ENCODE measurements at regions not wholly inside any gene's neighbourhood (a gene's known extent, or its start where the extent isn't known, plus 50 kb on each side); places are given as distances from the start of the nearest gene placed in this dataset.

DNA sequence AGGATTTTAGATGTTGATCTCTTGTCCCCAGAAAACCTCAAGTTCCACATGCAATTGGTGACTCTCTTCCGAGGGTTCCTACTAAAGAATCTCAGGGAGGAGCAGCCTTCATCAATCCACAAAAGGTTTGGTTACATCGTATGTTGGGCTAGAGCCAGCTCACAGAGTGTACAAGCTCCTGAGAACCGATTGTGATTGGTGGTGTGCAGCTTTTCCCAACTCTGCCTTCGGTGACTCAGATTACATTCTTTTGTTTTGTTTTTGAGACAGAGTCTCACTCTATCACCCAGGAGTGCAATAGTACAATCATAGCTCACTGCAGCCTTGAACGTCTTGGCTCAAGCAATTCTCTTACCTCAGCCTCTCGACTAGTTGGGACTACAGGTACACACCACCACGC is 172.4 kb downstream of the PMP22 start:
- H3K4me1 Mint-ChIP-seq (ENCODE audit: low read depth, unreplicated experiment), result peaks cover 1% of the 10 kb centered on the region
- H3K4me3 Mint-ChIP-seq (ENCODE audit: unreplicated experiment), result no peak overlapping the region
- H3K27me3 Mint-ChIP-seq (ENCODE audit: unreplicated experiment), result no peaks in the 10 kb centered on the region
- DNase-seq, result no peak
- no peak overlapping the region for H3K27ac Mint-ChIP-seq (ENCODE audit: unreplicated experiment)
- H3K36me3 Mint-ChIP-seq (ENCODE audit: unreplicated experiment), result no peaks in the 10 kb centered on the region
- TF ChIP-seq, protein P1, sequence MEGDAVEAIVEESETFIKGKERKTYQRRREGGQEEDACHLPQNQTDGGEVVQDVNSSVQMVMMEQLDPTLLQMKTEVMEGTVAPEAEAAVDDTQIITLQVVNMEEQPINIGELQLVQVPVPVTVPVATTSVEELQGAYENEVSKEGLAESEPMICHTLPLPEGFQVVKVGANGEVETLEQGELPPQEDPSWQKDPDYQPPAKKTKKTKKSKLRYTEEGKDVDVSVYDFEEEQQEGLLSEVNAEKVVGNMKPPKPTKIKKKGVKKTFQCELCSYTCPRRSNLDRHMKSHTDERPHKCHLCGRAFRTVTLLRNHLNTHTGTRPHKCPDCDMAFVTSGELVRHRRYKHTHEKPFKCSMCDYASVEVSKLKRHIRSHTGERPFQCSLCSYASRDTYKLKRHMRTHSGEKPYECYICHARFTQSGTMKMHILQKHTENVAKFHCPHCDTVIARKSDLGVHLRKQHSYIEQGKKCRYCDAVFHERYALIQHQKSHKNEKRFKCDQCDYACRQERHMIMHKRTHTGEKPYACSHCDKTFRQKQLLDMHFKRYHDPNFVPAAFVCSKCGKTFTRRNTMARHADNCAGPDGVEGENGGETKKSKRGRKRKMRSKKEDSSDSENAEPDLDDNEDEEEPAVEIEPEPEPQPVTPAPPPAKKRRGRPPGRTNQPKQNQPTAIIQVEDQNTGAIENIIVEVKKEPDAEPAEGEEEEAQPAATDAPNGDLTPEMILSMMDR (IDR thresholded peaks at IDR 0.05; ENCODE audit: partially characterized antibody, unreplicated experiment), result no peak
- no peaks in the 10 kb centered on the region for H3K9me3 Mint-ChIP-seq (ENCODE audit: unreplicated experiment)

DNA sequence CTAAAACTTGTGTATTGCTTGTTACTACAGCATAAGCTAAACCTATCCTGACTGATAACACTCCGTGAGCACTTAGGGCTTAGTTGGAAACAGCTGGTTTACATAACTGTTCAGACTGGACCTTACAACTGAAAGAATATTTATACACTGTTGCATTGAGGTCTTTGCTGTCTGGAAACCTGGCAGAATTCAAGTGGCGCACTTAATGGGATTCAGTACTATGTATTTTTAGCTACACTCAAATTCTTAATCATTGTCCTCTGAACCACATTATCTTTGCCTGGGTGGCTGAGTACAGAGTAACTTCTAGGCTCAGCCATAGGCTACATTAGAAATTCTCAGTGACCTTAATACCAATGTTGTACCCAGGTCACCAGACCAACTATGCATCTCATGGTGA is 172.9 kb downstream of the PMP22 start:
- H3K36me3 Mint-ChIP-seq (ENCODE audit: unreplicated experiment), result no peaks in the 10 kb centered on the region

DNA sequence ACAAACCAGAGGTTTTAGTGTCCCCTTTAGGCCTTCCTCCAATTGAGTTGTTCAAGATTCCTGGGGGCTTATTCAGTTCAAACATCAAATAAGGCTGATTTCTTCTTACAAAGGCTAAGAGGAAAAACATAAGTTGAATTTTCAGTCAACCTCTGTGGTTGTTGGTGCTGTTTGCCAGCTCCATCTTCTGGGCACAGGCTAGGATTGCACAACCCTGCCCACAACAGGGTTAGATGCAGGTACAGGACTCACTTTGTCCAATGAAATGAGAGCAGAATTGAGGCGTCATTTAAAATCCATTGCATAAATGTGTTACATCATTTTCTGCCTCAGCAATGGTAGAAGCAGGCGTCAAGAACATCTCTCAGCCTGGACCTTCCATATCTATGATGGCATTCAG is 173.3 kb downstream of the PMP22 start:
- no peaks in the 10 kb centered on the region for H3K27me3 Mint-ChIP-seq (ENCODE audit: unreplicated experiment)
- H3K4me1 Mint-ChIP-seq (ENCODE audit: low read depth, unreplicated experiment), result peaks cover 1% of the 10 kb centered on the region
- H3K4me3 Mint-ChIP-seq (ENCODE audit: unreplicated experiment), result no peak overlapping the region
- H3K27ac Mint-ChIP-seq (ENCODE audit: unreplicated experiment), result no peak overlapping the region
- TF ChIP-seq, protein P1 (IDR thresholded peaks at IDR 0.05; ENCODE audit: partially characterized antibody, unreplicated experiment), result no peak
- H3K36me3 Mint-ChIP-seq (ENCODE audit: unreplicated experiment), result no peaks in the 10 kb centered on the region
- no peaks in the 10 kb centered on the region for H3K9me3 Mint-ChIP-seq (ENCODE audit: unreplicated experiment)
- DNase-seq, result no peak

More for the DNA sequence above, 172.9 kb downstream of the PMP22 start:
- Mint-ChIP-seq H3K27me3 (ENCODE audit: unreplicated experiment) (no peaks in the 10 kb centered on the region), H3K9me3 (ENCODE audit: unreplicated experiment) (no peaks in the 10 kb centered on the region), H3K4me1 (ENCODE audit: low read depth, unreplicated experiment) (peaks cover 1% of the 10 kb centered on the region), H3K27ac (ENCODE audit: unreplicated experiment) (no peak overlapping the region), H3K4me3 (ENCODE audit: unreplicated experiment) (no peak overlapping the region)
- no peak for DNase-seq
- TF ChIP-seq, protein P1 (IDR thresholded peaks at IDR 0.05; ENCODE audit: partially characterized antibody, unreplicated experiment), result no peak

DNA sequence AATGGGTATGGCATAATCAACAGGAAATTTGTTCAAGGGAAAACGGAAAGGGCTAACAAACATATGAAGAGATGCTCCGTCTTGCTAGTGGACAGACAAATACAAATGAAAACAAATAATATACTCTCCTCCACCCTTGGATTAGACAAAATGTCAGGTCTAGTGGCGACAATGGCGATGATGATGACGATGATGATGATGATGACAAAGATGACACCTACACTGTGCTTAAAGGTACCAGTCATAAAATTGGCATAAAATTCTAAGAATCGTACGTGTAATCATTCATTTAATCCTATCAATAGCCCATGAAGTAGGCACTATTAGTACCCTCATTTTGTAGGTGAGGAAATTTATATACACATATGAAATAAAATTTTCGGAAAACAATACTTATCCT is 174.6 kb downstream of the PMP22 start:
- TF ChIP-seq, protein P1 (IDR thresholded peaks at IDR 0.05; ENCODE audit: partially characterized antibody, unreplicated experiment), result no peak

DNA sequence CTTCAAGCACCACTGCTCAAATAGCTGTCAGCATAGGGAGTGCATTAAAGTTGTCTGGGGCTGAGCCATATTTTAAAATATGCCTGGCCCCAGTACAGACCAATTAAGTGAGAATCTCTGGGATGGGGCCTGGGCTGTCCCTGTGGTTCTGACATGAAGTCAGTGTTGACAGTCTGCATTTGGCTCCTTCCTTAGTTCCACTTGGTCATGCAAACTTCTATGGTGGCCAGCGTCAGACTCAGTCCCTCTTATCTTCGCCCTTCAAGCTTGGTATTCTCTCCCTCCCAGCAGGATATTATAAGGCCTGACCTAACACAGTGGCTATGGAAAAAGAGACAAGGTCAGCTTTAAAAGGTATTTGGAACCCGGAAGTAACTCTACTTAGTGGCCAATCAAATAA is 177.2 kb downstream of the PMP22 start:
- DNase-seq, result no peak
- H3K27ac Mint-ChIP-seq (ENCODE audit: unreplicated experiment), result no peak overlapping the region
- H3K27me3 Mint-ChIP-seq (ENCODE audit: unreplicated experiment), result no peaks in the 10 kb centered on the region

More for the DNA sequence above, 174.6 kb downstream of the PMP22 start:
- H3K4me1 Mint-ChIP-seq (ENCODE audit: low read depth, unreplicated experiment), result peaks cover 8% of the 10 kb centered on the region
- no peaks in the 10 kb centered on the region for H3K36me3 Mint-ChIP-seq (ENCODE audit: unreplicated experiment)
- no peaks in the 10 kb centered on the region for H3K27me3 Mint-ChIP-seq (ENCODE audit: unreplicated experiment)
- H3K9me3 Mint-ChIP-seq (ENCODE audit: unreplicated experiment), result no peaks in the 10 kb centered on the region
- DNase-seq, result no peak
- no peak overlapping the region for H3K4me3 Mint-ChIP-seq (ENCODE audit: unreplicated experiment)
- H3K27ac Mint-ChIP-seq (ENCODE audit: unreplicated experiment), result no peak overlapping the region

More for the DNA sequence above, 177.2 kb downstream of the PMP22 start:
- Mint-ChIP-seq H3K9me3 (ENCODE audit: unreplicated experiment) (no peaks in the 10 kb centered on the region), H3K36me3 (ENCODE audit: unreplicated experiment) (no peaks in the 10 kb centered on the region), H3K4me3 (ENCODE audit: unreplicated experiment) (no peak overlapping the region), H3K4me1 (ENCODE audit: low read depth, unreplicated experiment) (peaks cover 8% of the 10 kb centered on the region)
- TF ChIP-seq, protein P1 (IDR thresholded peaks at IDR 0.05; ENCODE audit: partially characterized antibody, unreplicated experiment), result no peak

Measured in glutamatergic neuron (in vitro differentiated cells).